Fibroblast of lung (primary cell): ENCODE measurements at regions not wholly inside any gene's neighbourhood (a gene's known extent, or its start where the extent isn't known, plus 50 kb on each side); places are given as distances from the start of the nearest gene placed in this dataset.
A peak's percentile ranks its signal among the peaks of the same experiment; 100 is the strongest.

ENCODE experiments used
- DNase-seq, 2 donors: peaks; one replicate each; pipeline versions ENCODE4 v3.0.0 to v3.0.0-alpha.2; 2010; ENCODE audit warnings: low read depth in 2 of 2
- H2AFZ ChIP-seq: 2 replicates; pipeline ENCODE4 v1.5.1; 2012; ENCODE audit warnings: low read length, control low read depth, inconsistent platforms
- H3K27ac ChIP-seq: 2 replicates; pipeline ENCODE4 v1.5.1; 2011; ENCODE audit warnings: low read length, control low read depth; ENCODE audit not compliant: insufficient read depth
- H3K27me3 ChIP-seq: 2 replicates; pipeline ENCODE4 v1.5.1; 2011; ENCODE audit warnings: mild to moderate bottlenecking, low read length; ENCODE audit not compliant: control insufficient read depth, insufficient read depth
- H3K36me3 ChIP-seq: 2 replicates; pipeline ENCODE4 v1.5.1; 2011; ENCODE audit warnings: low read length; ENCODE audit not compliant: control insufficient read depth, insufficient read depth
- H3K4me1 ChIP-seq: 2 replicates; pipeline ENCODE4 v1.5.1; 2011; ENCODE audit warnings: low read length; ENCODE audit not compliant: control insufficient read depth, insufficient read depth; ENCODE audit errors: extremely low read depth
- H3K4me2 ChIP-seq: 2 replicates; pipeline ENCODE4 v1.5.1; 2011; ENCODE audit warnings: low read length, control low read depth; ENCODE audit not compliant: insufficient read depth; ENCODE audit errors: extremely low read depth
- H3K4me3 ChIP-seq, 4 experiments: fragments of 200-600 bp in 1 of 4; sonication (generic) in 1 of 4; replicated peaks in 1 of 4; 2 replicates each; pipeline ENCODE4 v1.5.1; 2011 to 2016; ENCODE audit warnings: low read length in 4 of 4, low read depth in 3 of 4, mild to moderate bottlenecking in 3 of 4, control low read depth in 2 of 4, inconsistent platforms in 1 of 4, mixed read lengths in 1 of 4; ENCODE audit not compliant: insufficient read depth in 1 of 4; ENCODE audit errors: control extremely low read depth in 1 of 4
- H3K79me2 ChIP-seq: 2 replicates; pipeline ENCODE4 v1.5.1; 2012; ENCODE audit warnings: mild to moderate bottlenecking, low read length, inconsistent platforms; ENCODE audit not compliant: control insufficient read depth, insufficient read depth
- H3K9ac ChIP-seq: 2 replicates; pipeline ENCODE4 v1.5.1; 2011; ENCODE audit warnings: mild to moderate bottlenecking, low read length, control low read depth; ENCODE audit not compliant: insufficient read depth
- H3K9me3 ChIP-seq: 2 replicates; pipeline ENCODE4 v1.5.1; 2012; ENCODE audit warnings: low read depth, low read length; ENCODE audit not compliant: control insufficient read depth, insufficient read depth
- H4K20me1 ChIP-seq: 2 replicates; pipeline ENCODE4 v1.5.1; 2011; ENCODE audit warnings: low read length; ENCODE audit not compliant: control insufficient read depth, insufficient read depth; ENCODE audit errors: extremely low read depth
- CTCF ChIP-seq, 2 donors: IDR thresholded peaks in 1 of 2; conservative IDR thresholded peaks in 1 of 2; 1 replicate in 1 of 2; 2 replicates in 1 of 2; pipeline ENCODE4 v1.5.1; 2011 to 2012; ENCODE audit warnings: low read length in 2 of 2, control low read depth in 1 of 2, inconsistent platforms in 1 of 2, low read depth in 1 of 2, mild to moderate bottlenecking in 1 of 2
- EZH2 ChIP-seq: IDR thresholded peaks from 2 replicates; pipeline ENCODE4 v1.5.1; 2012; ENCODE audit warnings: low read length, control low read depth, mild to moderate bottlenecking; ENCODE audit errors: missing control alignments

GRCh38 chr21:16568661-16569060 lies 838.9 kb downstream of the USP25 start:
- no peak for DNase-seq
- Histone ChIP-seq H3K27ac (no peak overlapping the region), H4K20me1 (no peaks in the 10 kb centered on the region), H3K4me3 (no peak overlapping the region), H3K27me3 (no peaks in the 10 kb centered on the region), H3K4me1 (no peaks in the 10 kb centered on the region), H3K9me3 (no peaks in the 10 kb centered on the region), H3K4me2 (no peak overlapping the region), H2AFZ (no peak overlapping the region), H3K79me2 (no peaks in the 10 kb centered on the region), H3K36me3 (no peaks in the 10 kb centered on the region), H3K9ac (no peak overlapping the region)
- TF ChIP-seq CTCF (conservative IDR thresholded peaks at IDR 0.05 in 1 of 2, IDR thresholded peaks at IDR 0.05 in 1 of 2; ENCODE audit: low read depth in 1 of 2, low read length in 2 of 2) (no peak), EZH2 (no peak)

- Histone ChIP-seq H3K79me2 (no peaks in the 10 kb centered on the region), H3K27ac (no peak overlapping the region), H4K20me1 (no peaks in the 10 kb centered on the region), H3K27me3 (no peaks in the 10 kb centered on the region), H3K4me3 (no peak overlapping the region), H3K4me2 (no peak overlapping the region), H3K9ac (no peak overlapping the region), H3K9me3 (no peaks in the 10 kb centered on the region), H3K4me1 (no peaks in the 10 kb centered on the region), H3K36me3 (no peaks in the 10 kb centered on the region), H2AFZ (no peak overlapping the region)
- DNase-seq = peak in 1 of 2 donors; percentile 82
- TF ChIP-seq CTCF (conservative IDR thresholded peaks at IDR 0.05 in 1 of 2, IDR thresholded peaks at IDR 0.05 in 1 of 2; ENCODE audit: low read depth in 1 of 2, low read length in 2 of 2) (no peak), EZH2 (no peak)
Observed at GRCh38 chr21:16569679-16570078, 839.9 kb downstream of the USP25 start.

GRCh38 chr21:16570171-16570570 lies 840.4 kb downstream of the USP25 start:
- no peaks in the 10 kb centered on the region for H3K36me3 ChIP-seq
- H2AFZ ChIP-seq = no peak overlapping the region
- DNase-seq = peak in 1 of 2 donors; percentile 73
- no peak overlapping the region for H3K9ac ChIP-seq
- H3K79me2 ChIP-seq = no peaks in the 10 kb centered on the region
- no peaks in the 10 kb centered on the region for H4K20me1 ChIP-seq
- H3K27ac ChIP-seq = no peak overlapping the region
- no peaks in the 10 kb centered on the region for H3K27me3 ChIP-seq
- H3K4me1 ChIP-seq = no peaks in the 10 kb centered on the region
- no peaks in the 10 kb centered on the region for H3K9me3 ChIP-seq
- no peak overlapping the region for H3K4me3 ChIP-seq
- H3K4me2 ChIP-seq = peak overlapping the region; percentile 40
- no peak for TF ChIP-seq EZH2
- no peak for TF ChIP-seq CTCF (conservative IDR thresholded peaks at IDR 0.05 in 1 of 2, IDR thresholded peaks at IDR 0.05 in 1 of 2; ENCODE audit: low read depth in 1 of 2, low read length in 2 of 2)
